Thyroid gland (tissue), 4 donors: ENCODE measurements at regions not wholly inside any gene's neighbourhood (a gene's known extent, or its start where the extent isn't known, plus 50 kb on each side); places are given as distances from the start of the nearest gene placed in this dataset.

Source experiments
- CTCF ChIP-seq, 6 experiments: fragments of 200-600 bp in 3 of 6; fragments of 450-650 bp in 3 of 6; sonication (generic) in 3 of 6; IDR thresholded peaks; one replicate each; pipeline ENCODE4 v1.5.1; 2016 to 2019; ENCODE audit warnings: antibody characterized with exemption in 6 of 6, mild to moderate bottlenecking in 2 of 6, inconsistent platforms in 1 of 6, moderate library complexity in 1 of 6
- POLR2A ChIP-seq, 2 donors: fragments of 450-650 bp; IDR thresholded peaks; one replicate each; pipeline ENCODE4 v1.6.1; 2017; ENCODE audit warnings: antibody characterized with exemption in 2 of 2, mild to moderate bottlenecking in 2 of 2, moderate library complexity in 1 of 2

- TF ChIP-seq CTCF (IDR thresholded peaks at IDR 0.05) (no peak), POLR2A (IDR thresholded peaks at IDR 0.05) (no peak)
Observed at GRCh38 chr17:79255046-79255445, 180.4 kb downstream of the ENGASE start.
